GM19099 (cell line): ENCODE measurements at regions not wholly inside any gene's neighbourhood (a gene's known extent, or its start where the extent isn't known, plus 50 kb on each side); places are given as distances from the start of the nearest gene placed in this dataset.

ENCODE experiments used
- POLR2A ChIP-seq: IDR thresholded peaks from 3 replicates; pipeline ENCODE4 v1.6.1; 2011; ENCODE audit warnings: low read depth; ENCODE audit not compliant: insufficient read length; ENCODE audit errors: extremely low read depth

DNA sequence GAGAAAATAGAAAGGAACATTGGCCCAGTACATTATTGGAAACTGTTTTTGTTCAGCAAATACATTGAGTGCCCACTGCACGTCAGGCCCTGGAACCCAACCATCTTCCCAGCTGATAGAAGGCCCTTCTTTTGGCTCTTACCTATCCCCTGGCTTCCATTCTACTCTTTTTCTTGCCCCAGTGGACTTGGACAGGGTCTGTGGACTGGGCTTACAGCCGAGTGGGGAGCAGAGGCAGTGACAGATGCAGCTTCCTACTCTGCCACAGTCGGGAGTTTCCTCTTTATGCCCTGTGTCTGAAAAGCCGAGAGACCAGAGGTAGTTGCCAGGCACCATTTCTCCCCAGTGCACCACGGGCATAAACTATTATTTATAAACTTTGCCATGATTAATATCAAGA, 70.4 kb downstream of the ARHGAP35 start:
- no peak for TF ChIP-seq POLR2A

- no peak for TF ChIP-seq POLR2A
These were observed 71.5 kb downstream of the ARHGAP35 start for GRCh38 chr19:46932346-46932745.

DNA sequence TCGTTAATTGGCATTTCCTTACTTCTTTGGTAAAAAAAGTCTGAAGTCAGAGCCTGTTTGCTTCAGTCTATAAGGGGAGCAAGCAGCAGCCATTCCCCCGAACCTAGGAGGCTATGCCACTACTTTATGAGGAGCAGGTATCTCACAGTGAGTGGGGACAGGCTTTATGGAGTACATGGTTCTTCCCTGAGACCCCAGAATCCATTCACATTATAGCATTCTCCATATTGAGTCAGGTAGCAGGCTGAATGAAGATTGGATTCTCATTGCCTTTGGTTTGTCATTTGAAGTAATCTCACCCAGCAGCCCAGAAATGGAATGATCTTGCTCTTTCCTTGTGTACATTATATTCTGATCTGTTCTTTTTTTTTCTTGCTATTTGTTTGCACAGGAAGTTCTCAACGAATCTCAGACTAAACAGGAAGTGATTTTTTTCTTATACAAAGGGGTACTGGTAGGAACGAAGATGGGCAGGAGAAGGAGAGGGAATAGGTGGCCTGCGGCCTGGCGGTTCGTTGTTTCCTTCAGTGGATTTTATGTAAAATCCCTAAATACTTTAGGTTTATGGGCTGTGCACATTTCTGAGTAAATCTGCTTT, 74.4 kb downstream of the ARHGAP35 start:
- TF ChIP-seq POLR2A, result no peak

DNA sequence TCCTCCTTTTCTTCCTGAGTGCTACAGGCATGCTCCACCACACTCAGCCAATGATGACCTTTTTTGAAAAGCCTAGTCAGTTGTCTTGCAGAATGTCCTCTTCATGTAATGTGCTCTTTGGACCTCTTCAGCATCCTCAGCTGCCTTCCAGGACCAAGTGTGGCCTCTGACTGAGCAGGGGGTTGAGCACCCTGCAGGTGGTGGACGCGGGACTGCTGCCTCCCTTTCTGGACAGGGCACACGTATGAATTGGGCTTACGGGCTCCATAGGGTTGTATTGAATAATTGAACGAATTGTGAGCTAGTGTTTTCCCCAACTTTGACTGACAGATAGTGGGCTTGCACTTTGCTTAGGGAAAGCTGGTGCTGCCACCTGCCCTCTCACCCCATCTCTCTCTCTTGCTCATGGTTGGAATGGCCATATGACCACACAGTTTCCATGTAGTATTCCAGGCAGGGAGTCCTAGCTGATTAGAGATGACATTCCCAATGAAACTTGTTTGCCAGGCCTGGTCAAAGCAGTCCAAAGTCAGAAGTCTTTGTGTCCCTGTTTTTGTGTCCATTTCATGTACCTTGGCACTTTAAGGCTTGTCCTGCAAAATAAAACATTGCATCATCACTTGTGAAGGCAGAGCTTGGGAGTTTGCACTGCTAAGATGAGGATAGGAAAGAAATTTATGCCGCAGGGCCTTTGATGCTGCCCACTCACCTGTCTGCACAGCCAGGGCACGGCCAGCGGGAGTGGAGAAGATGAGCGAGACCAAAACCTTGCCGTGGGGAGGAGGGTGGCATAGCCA, 76.3 kb upstream of the NPAS1 start:
- TF ChIP-seq POLR2A, result no peak

GRCh38 chr19:46944123-46944748, 75.4 kb upstream of the NPAS1 start:
- no peak for TF ChIP-seq POLR2A

- TF ChIP-seq POLR2A, result no peak
These were observed 74.6 kb upstream of the NPAS1 start for GRCh38 chr19:46944918-46945628.

GRCh38 chr19:46945694-46946489, 73.7 kb upstream of the NPAS1 start:
- TF ChIP-seq POLR2A, result no peak

- no peak for TF ChIP-seq POLR2A
These were observed 72.9 kb upstream of the NPAS1 start for GRCh38 chr19:46946611-46947238.

GRCh38 chr19:46947866-46948265, 71.8 kb upstream of the NPAS1 start:
- TF ChIP-seq POLR2A, result no peak

DNA sequence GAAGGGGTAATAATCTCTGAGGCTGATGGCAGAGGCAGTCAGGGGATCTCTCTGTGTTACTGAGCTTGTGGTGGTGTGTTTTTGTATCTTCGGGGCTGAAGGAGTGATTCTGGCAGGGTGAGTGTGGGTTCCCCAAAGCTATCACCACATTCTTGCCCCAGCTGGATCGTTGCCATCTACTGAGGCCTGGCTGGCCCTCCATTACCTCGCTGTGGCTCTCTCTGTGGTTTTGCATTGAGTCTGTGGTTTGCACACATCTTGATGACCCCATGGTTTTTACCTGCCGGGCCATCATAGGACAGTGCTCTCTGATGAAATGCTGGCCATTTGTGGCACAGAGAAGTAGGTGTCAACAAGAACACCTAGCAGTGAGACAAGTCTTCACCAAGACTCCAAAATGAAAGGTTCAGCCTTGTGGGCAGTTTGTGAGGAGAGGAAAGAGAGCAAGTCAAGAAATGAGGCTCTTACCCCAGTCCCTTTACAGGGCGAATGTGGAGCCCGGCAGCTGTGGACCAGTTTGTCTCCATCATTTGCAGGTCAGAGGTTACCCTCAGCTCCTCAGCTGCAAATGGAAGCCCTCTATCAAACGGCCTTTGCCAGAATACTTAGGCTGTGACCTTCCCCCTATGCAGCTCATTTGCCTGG, 69.0 kb upstream of the NPAS1 start:
- no peak for TF ChIP-seq POLR2A

DNA sequence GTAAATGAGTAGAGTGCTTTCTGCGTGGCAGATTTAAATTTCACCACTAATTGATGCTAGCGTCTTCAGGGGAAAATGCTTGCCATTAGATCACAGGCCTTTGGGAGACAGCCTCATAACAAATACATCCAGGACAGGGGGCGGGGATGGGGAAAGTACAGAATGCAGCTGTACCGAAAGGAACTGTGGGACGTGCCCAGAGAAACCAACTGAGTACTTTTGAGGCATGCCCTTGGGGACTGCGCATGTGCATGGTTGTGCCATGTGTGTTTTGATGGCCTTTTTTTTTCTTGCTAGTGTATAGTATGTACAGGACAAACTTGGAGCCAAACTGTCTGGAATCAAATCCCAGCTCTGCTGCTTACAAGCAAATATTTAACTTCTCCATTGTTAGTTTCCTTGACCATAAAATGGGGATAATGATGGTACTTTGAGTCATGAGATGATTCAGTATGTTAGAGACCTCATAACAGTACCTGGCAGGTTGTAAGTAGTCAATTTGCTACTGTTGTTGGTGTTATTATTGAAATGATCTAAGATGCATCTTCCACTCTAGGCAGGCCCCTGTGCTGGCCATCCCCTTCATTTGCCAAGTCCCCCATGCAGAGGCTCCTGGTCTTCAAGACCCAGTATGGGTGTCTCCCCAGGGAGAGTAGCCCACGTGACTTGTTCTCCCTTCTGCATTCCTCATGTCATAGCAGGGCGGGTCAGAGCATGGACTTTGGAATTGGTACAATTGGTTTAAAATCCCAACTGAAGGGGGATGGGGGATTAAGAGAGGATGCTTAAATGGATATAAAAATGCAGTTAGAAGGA, 68.3 kb upstream of the NPAS1 start:
- no peak for TF ChIP-seq POLR2A

GRCh38 chr19:46952874-46953273, 66.8 kb upstream of the NPAS1 start:
- TF ChIP-seq POLR2A, result no peak

DNA sequence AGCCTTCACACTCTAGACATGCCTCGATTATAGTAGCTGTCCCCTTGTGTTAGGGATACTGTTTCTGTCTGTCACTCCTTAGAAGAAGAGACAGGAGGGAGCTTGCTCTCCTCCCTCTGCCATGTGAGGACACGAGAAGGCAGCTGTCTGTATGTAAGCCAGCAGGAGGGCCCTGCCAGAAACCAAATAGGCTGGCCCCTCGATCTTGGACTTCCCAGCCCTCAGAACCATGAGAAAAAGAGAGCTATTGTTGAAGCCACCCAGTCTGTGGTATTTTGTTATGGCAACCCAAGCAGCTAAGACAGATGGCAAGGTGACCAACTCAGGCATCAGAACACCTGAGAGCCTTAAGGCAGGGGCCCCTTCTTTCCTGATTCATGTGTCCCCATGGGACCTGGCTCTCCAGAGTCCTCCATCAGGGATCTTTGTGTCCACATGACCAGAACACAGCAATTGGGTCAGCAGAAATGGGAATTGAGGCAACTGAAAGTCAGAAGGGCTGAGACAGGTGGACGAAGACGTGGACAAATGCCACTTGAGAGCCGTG, 65.6 kb upstream of the NPAS1 start:
- TF ChIP-seq POLR2A, result no peak
